Osteocyte (in vitro differentiated cells): ENCODE measurements at regions not wholly inside any gene's neighbourhood (a gene's known extent, or its start where the extent isn't known, plus 50 kb on each side); places are given as distances from the start of the nearest gene placed in this dataset.

ENCODE experiments used
- DNase-seq: peaks from one replicate; pipeline ENCODE4 v3.0.0; 2021; ENCODE audit warnings: mixed read lengths; ENCODE audit not compliant: unreplicated experiment; ENCODE audit errors: extremely low spot score
- H3K27ac Mint-ChIP-seq: one replicate; pipeline ENCODE4 v1.8.0; 2021; ENCODE audit warnings: mild to moderate bottlenecking, mixed read lengths; ENCODE audit not compliant: unreplicated experiment
- H3K27me3 Mint-ChIP-seq: one replicate; pipeline ENCODE4 v1.8.0; 2021; ENCODE audit warnings: mixed read lengths; ENCODE audit not compliant: unreplicated experiment
- H3K36me3 Mint-ChIP-seq: one replicate; pipeline ENCODE4 v1.8.0; 2021; ENCODE audit warnings: mixed read lengths; ENCODE audit not compliant: unreplicated experiment
- H3K4me1 Mint-ChIP-seq: one replicate; pipeline ENCODE4 v1.8.0; 2021; ENCODE audit warnings: mixed read lengths; ENCODE audit not compliant: unreplicated experiment
- H3K4me3 Mint-ChIP-seq: one replicate; pipeline ENCODE4 v1.8.0; 2021; ENCODE audit warnings: mild to moderate bottlenecking, moderate library complexity, mixed read lengths; ENCODE audit not compliant: unreplicated experiment
- H3K9me3 Mint-ChIP-seq: one replicate; pipeline ENCODE4 v1.8.0; 2021; ENCODE audit warnings: mixed read lengths; ENCODE audit not compliant: unreplicated experiment
- TF ChIP-seq, protein P1 (sequence below): fragments of 200-600 bp; sonication (generic); IDR thresholded peaks from 2 replicates; pipeline ENCODE4 v1.5.0; 2021; ENCODE audit warnings: antibody characterized with exemption, mild to moderate bottlenecking, moderate library complexity

- Mint-ChIP-seq H3K9me3 (no peaks in the 10 kb centered on the region), H3K4me1 (peaks cover 74% of the 10 kb centered on the region), H3K27ac (no peak overlapping the region), H3K27me3 (no peaks in the 10 kb centered on the region), H3K4me3 (no peak overlapping the region), H3K36me3 (no peaks in the 10 kb centered on the region)
- TF ChIP-seq, protein P1, sequence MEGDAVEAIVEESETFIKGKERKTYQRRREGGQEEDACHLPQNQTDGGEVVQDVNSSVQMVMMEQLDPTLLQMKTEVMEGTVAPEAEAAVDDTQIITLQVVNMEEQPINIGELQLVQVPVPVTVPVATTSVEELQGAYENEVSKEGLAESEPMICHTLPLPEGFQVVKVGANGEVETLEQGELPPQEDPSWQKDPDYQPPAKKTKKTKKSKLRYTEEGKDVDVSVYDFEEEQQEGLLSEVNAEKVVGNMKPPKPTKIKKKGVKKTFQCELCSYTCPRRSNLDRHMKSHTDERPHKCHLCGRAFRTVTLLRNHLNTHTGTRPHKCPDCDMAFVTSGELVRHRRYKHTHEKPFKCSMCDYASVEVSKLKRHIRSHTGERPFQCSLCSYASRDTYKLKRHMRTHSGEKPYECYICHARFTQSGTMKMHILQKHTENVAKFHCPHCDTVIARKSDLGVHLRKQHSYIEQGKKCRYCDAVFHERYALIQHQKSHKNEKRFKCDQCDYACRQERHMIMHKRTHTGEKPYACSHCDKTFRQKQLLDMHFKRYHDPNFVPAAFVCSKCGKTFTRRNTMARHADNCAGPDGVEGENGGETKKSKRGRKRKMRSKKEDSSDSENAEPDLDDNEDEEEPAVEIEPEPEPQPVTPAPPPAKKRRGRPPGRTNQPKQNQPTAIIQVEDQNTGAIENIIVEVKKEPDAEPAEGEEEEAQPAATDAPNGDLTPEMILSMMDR, result no peak
- no peak for DNase-seq
These were observed 250.2 kb upstream of the CIBAR2 start for GRCh38 chr16:85362443-85362842.

- H3K27ac Mint-ChIP-seq, result peak overlapping the region; percentile 95
- no peak overlapping the region for H3K4me3 Mint-ChIP-seq
- H3K27me3 Mint-ChIP-seq, result no peaks in the 10 kb centered on the region
- TF ChIP-seq, protein P1, result peak; percentile 39
- no peaks in the 10 kb centered on the region for H3K9me3 Mint-ChIP-seq
- DNase-seq, result no peak
- peaks cover 77% of the 10 kb centered on the region for H3K4me1 Mint-ChIP-seq
- no peaks in the 10 kb centered on the region for H3K36me3 Mint-ChIP-seq
These were observed 249.7 kb upstream of the GSE1 start for GRCh38 chr16:85363427-85363826.

- Mint-ChIP-seq H3K9me3 (no peaks in the 10 kb centered on the region), H3K36me3 (no peaks in the 10 kb centered on the region), H3K27ac (peak overlapping the region; percentile 95), H3K27me3 (no peaks in the 10 kb centered on the region), H3K4me1 (peaks cover 75% of the 10 kb centered on the region), H3K4me3 (peak overlapping the region; percentile 20)
- no peak for DNase-seq
- TF ChIP-seq, protein P1, result no peak
These were observed 249.2 kb upstream of the GSE1 start for GRCh38 chr16:85363881-85364280.

- H3K36me3 Mint-ChIP-seq, result no peaks in the 10 kb centered on the region
- no peak for DNase-seq
- H3K27me3 Mint-ChIP-seq, result no peaks in the 10 kb centered on the region
- TF ChIP-seq, protein P1, result no peak
- no peaks in the 10 kb centered on the region for H3K9me3 Mint-ChIP-seq
- H3K4me3 Mint-ChIP-seq, result no peak overlapping the region
- peaks cover 79% of the 10 kb centered on the region for H3K4me1 Mint-ChIP-seq
- peak overlapping the region; percentile 95 for H3K27ac Mint-ChIP-seq
These were observed 248.6 kb upstream of the GSE1 start for GRCh38 chr16:85364323-85365040.

DNA sequence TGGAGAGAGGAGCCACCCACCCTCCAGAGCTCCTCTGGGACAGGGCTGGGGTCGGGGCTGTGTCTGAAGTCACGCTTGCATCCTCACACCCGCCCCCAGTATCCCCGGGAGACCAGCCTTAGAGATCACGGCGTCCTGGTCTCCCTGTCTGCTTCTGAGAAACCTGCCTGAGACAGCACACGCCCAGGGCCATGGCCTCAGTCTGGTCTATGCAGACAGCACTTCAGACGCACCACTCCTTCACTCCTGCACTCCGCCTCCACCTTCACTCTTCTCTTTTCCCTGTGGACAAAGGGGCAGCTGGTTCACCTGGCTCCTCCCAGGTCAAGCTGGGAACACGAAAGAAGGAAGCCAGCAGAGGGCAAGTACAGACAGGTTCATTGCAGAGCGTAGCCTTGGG, 248.0 kb upstream of the GSE1 start:
- no peaks in the 10 kb centered on the region for H3K27me3 Mint-ChIP-seq
- TF ChIP-seq, protein P1, result no peak
- H3K4me1 Mint-ChIP-seq, result peaks cover 82% of the 10 kb centered on the region
- peak overlapping the region; percentile 95 for H3K27ac Mint-ChIP-seq
- H3K4me3 Mint-ChIP-seq, result no peak overlapping the region
- no peaks in the 10 kb centered on the region for H3K9me3 Mint-ChIP-seq
- DNase-seq, result no peak
- H3K36me3 Mint-ChIP-seq, result no peaks in the 10 kb centered on the region
